RCC 7860 (cell line): ENCODE measurements at regions not wholly inside any gene's neighbourhood (a gene's known extent, or its start where the extent isn't known, plus 50 kb on each side); places are given as distances from the start of the nearest gene placed in this dataset.

ENCODE experiments used
- DNase-seq: peaks from one replicate; pipeline ENCODE4 v3.0.0-alpha.2; 2015; ENCODE audit warnings: low spot score
- FAIRE-seq: peaks from 2 replicates; lab custom pipeline; 2012; peaks lifted over from hg19 to GRCh38; lab: Jason Lieb, UNC

GRCh38 chr3:40593351-40593750 is 68.6 kb downstream of the ZNF621 start:
- DNase-seq (no peak), FAIRE-seq (no peak)

- peak; percentile 69 for FAIRE-seq
- peak; percentile 44 for DNase-seq
These were observed 72.7 kb downstream of the ZNF621 start for GRCh38 chr3:40597441-40597840.

- no peak for DNase-seq
- no peak for FAIRE-seq
These were observed 73.6 kb downstream of the ZNF621 start for GRCh38 chr3:40598338-40598737.

DNA sequence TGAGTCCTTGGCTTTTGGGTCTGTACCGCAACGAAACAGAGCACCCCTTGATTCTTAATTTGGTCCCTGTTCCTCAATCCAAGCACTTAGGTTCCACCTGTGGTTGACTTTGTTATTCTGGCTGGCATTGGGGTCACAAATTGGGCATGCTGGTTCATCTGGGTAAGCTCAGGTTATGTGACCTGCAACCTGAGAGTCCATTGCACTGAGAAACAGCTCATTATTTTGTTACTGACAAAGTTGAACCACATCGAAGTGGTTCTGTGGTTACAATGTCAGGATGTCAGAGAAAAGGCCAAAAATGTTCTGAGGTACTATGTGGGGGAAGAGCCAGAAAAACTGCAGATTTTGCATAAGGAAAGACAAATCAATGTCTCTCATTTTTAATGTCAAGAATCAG is 74.2 kb downstream of the ZNF621 start:
- FAIRE-seq (no peak), DNase-seq (no peak)

DNA sequence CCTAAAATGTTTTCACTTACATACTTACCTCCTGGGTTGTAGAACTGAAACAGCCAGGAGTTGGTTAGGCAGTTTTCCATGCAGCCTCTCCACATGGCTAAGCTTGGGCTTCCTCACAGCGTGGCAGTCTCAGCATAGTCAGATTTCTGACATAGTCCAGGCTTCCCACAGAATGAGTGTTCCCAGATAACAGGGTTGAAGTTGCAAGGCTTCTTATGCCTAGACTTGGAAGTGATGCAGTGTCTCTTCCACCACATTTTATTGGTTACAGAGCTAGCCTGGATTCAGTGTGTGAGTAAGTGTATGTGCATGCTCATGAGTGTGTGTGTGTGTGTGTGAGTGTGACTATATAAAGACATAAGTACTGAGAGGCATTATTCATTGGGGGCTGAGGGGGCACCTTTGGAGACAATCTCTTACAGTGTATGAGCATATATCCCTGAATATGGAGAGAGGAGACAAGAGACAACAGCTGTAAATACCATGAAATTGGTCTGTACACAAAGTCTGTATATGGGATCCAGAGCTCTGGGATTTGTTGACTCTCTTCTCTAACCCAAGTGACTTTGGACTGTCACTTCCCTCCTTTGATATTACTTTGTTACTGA is 78.1 kb downstream of the ZNF621 start:
- FAIRE-seq (no peak), DNase-seq (no peak)

GRCh38 chr3:40605960-40606359 is 81.2 kb downstream of the ZNF621 start:
- no peak for FAIRE-seq
- no peak for DNase-seq

- DNase-seq (no peak), FAIRE-seq (no peak)
These were observed 83.3 kb downstream of the ZNF621 start for GRCh38 chr3:40608091-40608490.

- DNase-seq = no peak
- no peak for FAIRE-seq
These were observed 88.5 kb downstream of the ZNF621 start for GRCh38 chr3:40613306-40613705.

DNA sequence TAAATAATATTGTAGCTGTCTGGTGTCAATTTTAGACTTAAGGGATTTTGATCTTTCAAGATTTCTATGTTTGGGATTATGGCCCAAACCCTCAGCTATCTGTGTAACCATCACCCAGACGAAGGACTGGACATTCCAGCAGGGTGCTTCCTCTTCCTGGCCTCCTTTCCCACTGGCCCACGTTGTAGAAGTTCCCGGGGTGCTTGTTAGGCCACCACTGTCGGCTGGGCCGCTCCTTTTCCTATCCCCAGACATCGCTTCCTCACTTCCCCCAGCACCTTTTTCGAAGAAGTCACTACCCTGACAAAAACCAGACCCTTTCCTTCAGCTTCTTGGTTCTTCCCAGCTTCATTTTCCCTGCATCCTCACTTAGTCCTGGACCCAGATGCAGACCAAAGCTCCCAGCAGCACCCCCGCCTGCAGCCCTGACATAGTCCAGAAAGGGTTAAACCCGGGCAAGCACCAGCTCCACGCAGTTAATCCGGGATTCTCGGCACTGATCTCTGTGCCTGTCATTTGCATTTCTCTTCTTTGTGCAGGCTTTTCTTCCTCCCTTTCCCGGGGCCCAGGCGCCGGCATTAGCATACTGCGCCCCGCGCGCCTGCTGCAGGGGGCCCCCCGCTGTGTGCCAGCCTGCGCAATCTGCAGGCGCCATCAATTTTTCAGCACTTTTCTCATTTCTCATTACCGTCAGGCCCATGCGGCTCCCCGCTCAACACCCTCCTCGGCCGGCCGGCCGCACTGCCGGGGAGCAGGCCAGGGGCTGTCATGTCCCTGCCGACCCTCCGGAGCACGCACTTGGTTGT is 90.6 kb downstream of the ZNF621 start:
- no peak for FAIRE-seq
- no peak for DNase-seq

DNA sequence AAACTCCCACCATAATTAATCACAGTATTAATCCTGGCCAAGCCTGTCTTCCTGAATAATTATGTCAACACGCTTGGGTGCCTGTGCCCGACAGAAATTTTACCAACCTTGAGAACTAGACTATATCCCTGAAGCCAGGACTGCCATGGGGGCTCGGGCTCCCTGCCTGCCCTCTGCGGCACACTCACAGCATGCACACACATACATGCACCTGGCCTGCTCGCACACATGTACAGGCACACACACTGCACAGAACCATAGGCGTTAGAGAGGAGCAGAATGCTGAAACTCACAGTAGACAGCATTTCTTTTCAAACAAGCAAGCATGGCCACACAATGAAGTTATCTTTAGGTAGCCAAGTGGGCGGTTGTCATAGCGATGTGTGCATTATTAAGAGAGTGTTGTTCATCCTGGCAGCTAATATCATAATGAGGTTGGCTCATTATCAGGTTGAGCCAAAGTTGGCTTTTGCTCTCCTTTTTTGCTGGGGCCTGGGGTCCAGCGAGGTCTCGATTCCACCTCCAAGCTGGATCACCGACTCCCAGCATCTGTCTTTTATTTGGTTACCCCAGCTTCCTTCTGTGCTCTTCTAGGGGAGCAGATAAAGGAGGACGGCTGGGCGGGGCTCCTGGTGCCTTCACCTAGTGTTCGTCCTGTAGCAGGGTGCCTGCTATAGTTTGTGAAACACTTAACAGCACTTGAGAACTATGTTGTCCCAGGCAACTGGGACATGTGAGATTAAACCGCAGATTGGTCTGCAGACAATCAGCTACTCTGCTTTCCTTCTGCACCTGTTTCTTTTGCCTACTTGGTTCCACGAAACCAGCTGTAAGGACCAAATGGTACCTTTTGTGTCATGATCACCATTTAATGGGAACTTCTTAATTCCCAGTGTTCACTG is 91.4 kb downstream of the ZNF621 start:
- no peak for DNase-seq
- FAIRE-seq = no peak

- DNase-seq = no peak
- no peak for FAIRE-seq
These were observed 92.3 kb downstream of the ZNF621 start for GRCh38 chr3:40617084-40617483.

DNA sequence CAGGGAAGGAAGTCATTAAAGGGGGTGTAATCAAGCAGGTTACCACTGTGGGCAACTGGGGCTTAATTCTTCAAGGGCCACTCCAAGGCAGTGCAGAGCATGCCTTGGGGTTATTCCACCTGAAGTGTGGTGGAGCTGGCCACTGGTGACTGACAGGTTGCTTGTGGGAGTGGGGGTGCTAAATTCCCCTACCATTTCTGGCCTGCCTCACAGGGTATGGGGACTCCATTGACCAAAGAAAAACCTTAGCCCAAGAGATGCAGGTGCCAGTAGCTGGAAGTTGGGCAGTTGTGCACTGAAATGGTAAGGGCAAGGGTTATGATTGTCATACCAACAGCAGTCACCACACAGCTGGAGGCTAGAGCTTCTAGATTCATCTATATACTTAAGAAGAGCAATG is 93.4 kb downstream of the ZNF621 start:
- DNase-seq (no peak), FAIRE-seq (no peak)

DNA sequence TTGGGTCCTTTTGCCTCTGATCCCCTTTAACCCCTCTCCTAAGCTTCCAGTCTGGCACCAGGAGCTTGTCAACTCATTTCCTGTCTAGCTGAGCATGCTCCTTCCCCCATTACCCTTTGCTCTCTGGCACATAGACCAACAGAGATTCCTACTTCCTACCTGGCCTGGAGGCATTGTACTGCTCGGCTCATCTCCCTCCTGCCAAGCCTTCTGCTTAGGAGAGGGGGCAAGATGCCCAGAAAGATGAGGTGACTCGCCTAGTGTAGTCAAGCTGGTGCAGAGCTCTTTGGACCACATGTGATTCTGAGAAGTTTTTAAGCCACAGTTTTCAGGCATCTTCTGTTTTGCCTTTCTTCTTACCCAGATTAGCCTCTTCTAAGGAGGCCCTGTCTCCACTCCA is 95.4 kb downstream of the ZNF621 start:
- FAIRE-seq = no peak
- DNase-seq = no peak

DNA sequence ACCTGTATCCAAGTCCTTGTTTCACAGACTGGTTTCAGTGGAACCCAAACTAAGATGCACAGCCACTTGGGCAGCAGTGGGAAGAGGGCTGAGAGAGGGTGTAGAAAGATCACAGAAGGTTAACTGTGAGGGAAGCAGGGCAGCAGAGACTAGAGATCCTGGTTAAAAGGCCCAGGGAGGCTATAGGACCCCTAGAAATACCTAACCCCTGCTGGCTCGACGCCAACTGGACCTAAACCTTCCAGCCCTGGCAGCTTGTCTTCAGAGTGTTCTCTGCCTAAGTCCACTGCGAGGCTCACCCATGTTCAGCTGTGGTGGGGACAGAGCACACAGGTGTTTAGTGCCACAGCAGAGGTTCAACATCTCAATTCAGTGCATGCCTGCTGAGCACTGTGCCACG is 96.5 kb downstream of the ZNF621 start:
- FAIRE-seq (no peak), DNase-seq (no peak)

- no peak for FAIRE-seq
- DNase-seq = peak; percentile 50
These were observed 98.8 kb downstream of the ZNF621 start for GRCh38 chr3:40623567-40623966.

DNA sequence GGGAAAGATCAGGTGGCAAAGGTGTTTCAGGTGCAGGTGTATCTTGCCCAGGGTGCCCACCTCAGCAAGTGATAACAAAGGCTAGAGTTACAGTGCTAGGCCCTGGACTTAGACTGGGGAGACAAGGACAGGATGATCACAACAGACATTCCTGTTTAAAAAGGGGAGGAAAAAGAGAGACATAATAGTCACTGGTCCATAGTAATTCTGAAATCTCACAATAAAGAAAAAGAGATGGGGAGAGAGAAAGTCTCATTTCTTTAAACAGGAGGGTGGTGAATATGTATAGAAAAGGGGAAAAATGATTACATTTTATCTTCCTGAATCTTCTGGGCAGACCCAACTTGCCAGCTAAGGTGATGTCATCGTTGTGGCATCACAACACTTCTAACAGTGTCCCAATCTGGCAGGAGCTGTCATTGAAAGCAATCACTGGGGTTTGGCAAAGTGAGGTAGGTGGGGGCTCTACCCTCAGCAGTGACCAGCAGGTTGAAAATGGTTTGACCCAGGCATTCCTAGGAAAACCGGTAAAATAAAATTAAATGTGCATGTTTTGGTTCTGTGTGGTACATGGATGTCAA is 99.5 kb downstream of the ZNF621 start:
- DNase-seq (no peak), FAIRE-seq (no peak)

- no peak for FAIRE-seq
These were observed 102.3 kb downstream of the ZNF621 start for GRCh38 chr3:40627095-40627494.

GRCh38 chr3:40628984-40629383 is 104.2 kb downstream of the ZNF621 start:
- DNase-seq = no peak
- FAIRE-seq = no peak

More at GRCh38 chr3:40627095-40627494, 102.3 kb downstream of the ZNF621 start:
- no peak for DNase-seq

- no peak for DNase-seq
- FAIRE-seq = no peak
These were observed 106.7 kb downstream of the ZNF621 start for GRCh38 chr3:40631341-40631995.

- no peak for FAIRE-seq
- no peak for DNase-seq
These were observed 113.1 kb downstream of the ZNF621 start for GRCh38 chr3:40637906-40638305.

- FAIRE-seq (no peak), DNase-seq (no peak)
These were observed 114.2 kb downstream of the ZNF621 start for GRCh38 chr3:40639006-40639405.
